HG03521 (cell line): ENCODE measurements at regions not wholly inside any gene's neighbourhood (a gene's known extent, or its start where the extent isn't known, plus 50 kb on each side); places are given as distances from the start of the nearest gene placed in this dataset.
"Not testable (repeated sequence)": the region's sequence is repeated elsewhere in the genome, so short reads cannot be mapped to it uniquely, and the experiment has no call there.

Experiments used
- ATAC-seq: cut with Tn5 transposase; IDR thresholded peaks from one replicate; pipeline ENCODE4 v1.9.1; 2021; ENCODE audit warnings: mild to moderate bottlenecking, moderate library complexity; ENCODE audit not compliant: unreplicated experiment

DNA sequence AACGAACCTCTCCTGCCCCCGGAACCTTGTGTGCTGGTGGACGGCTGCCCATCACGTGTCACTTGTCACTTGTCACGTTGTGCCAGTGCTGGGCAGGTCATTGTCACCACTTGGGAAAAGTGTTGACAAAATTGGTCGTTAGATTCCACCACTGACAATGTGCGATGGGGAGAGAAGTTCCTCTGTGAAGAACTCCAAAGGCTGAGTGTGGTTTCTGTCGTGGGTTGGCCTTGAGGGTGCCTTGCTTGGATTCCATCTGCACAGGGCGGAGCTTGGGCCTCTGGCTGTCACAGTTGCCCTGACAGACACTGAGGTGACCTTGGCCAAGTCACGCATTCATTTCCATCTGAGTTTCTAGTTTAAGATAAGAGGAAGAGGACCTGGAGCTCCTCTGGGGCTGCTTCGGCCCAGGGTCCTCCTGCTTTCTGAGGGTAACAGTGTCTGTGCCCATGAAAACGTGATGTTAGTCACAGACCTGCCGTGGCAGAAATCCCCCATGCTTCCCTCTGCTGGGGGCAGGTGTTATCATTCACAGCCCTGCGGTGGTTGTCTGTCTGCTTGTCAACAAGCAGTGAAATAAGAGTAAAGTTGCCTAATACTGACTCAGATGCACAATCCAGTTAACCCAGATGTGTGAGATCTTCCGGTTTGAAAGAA, 133.6 kb downstream of the LAT start:
- ATAC-seq: not testable (repeated sequence)

DNA sequence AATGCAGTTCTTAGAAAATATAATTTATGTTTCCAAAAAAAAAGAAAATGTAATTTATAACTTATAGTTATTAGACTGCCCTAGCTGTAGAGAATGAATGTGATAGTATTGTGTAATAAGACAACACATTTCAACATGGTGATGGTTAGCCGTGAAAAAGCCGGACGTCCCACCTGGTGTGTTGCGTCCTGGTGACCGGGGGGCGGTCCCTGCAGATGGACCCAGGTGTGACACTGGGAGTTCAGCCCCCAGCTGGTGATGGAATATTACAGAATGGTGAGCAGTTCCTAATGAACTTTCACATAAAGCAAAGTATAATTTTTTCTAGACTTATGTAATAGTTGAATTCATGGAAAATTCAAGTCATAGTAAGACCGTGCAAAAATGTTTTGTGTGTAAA, 132.8 kb downstream of the LAT start:
- ATAC-seq: no peak

GRCh38 chr16:29116980-29117379, 132.1 kb downstream of the LAT start:
- no peak for ATAC-seq

- ATAC-seq: not testable (repeated sequence)
Observed at GRCh38 chr16:29116207-29116606, 131.4 kb downstream of the LAT start.

DNA sequence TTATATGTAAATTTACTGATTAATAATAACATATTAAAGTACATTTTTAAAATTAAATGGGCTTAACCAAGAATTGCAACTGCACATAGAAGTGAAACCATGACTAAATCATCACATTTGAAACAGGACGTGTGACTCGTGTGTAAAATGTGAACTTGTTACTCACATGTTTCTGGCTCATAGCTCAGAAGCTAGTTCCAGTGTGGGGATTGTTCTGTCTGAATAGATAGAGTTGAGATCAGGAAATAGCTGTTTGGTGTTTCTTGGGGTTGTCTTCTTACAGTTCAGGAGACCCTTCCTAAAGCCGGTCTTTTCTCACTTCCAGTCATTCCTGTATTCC, 130.9 kb downstream of the LAT start:
- not testable (repeated sequence) for ATAC-seq

DNA sequence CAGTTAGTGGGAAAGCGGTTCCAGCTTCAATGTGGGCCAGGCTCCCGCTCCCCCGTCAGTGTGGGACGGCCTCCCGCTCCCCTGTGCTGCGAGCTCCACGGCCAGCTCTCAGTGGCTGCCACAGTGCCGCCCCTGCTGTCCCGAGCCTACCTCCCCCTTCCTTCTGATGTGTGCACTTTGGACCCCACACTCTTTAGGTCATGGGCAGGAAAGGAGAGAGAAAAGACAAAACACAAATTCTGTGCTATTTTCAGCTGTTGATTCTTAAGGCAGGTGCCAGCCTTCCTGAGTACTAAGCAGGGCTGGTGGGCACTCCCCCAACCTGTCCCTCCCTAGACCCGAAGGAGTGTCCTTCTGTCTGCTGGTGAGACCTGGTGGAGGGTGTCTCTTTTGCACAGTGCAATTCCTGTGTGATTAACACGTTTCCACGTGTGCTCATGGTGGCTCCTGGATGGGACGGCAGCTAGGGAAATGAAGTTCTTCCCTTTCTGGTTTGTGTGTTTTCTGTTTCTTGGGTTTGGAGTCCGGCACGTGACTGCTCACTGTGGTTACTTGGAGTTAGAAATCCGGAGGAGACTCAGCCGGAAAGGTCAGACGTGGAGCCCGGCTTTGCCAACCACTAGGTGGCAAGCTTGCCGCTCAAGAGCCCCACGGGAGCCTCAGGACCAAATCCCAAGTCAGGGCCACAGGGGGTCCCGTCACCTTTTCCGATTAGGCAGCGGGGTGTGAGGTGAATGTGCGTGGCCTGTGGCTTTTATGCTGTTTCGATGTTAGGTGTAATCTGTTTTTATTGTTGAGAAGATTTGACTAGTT, 130.3 kb downstream of the LAT start:
- not testable (repeated sequence) for ATAC-seq

DNA sequence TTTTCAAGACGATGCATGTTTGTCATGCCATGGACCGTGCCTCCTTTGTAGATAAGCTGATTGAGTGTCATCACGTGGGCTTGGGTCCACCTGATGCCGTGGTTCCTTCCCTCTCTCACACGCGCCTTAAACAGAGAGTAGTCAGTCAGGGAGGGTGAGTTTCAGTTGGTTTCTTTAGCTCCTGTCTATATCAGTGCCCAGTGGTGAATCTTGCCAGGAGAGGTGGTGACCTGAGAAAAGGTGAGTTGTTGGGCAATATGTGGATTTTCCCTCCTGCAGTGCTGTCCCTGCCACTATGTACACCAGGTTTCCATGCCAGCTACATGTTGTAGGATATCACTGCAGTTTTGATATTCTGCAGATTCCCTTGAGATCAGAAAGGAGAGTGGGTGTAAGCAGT, 129.7 kb downstream of the LAT start:
- ATAC-seq: no peak

GRCh38 chr16:29113446-29113845, 128.6 kb downstream of the LAT start:
- ATAC-seq: not testable (repeated sequence)

GRCh38 chr16:29112755-29113347, 128.0 kb downstream of the LAT start:
- ATAC-seq: no peak

- not testable (repeated sequence) for ATAC-seq
Observed at GRCh38 chr16:29111901-29112680, 127.2 kb downstream of the LAT start.

DNA sequence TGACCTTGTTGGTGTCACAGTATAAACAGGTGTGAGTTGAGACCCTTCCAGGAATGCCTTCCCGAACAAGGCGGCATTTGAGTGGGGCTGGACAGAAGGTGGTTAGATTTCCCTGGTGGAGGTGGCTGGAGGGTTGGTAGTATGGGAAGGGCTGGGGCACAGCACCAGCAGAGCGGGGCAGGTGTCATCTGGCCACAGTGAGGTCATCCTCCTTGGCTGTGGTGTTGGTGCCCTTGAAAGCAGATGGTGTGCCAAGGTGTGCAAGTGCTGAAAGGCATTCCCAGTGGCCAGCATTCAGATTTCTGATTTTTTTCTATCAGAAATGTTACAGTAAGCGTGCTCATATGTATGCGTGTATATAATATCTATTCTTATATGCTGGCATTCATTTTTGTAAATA, 126.6 kb downstream of the LAT start:
- ATAC-seq: no peak

DNA sequence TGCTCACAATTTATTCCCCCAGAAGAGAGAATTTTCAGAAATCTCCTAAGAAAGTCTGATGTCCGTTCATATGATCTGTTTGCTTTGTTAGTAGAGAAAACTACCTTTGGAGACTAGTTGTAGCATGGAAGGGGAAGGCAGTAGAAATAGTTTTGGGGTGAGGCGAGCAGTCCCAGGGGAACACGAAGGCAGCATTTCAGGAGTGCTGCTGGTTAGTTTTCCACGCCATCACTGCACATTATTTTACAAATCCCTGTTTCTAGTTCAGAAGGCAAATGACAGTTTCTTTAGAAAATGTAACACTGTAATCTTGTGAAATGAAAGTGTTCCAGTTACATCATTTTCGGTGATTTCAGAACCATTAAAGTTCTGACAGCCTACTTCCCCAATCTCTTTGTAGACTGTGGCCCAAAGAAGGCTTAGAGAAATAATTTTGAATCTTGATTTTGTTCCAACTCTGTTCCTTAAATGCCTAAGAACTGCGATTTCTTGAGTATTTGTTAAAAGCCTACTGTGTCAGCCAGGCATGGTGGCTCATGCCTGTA, 123.8 kb downstream of the LAT start:
- ATAC-seq: not testable (repeated sequence)

DNA sequence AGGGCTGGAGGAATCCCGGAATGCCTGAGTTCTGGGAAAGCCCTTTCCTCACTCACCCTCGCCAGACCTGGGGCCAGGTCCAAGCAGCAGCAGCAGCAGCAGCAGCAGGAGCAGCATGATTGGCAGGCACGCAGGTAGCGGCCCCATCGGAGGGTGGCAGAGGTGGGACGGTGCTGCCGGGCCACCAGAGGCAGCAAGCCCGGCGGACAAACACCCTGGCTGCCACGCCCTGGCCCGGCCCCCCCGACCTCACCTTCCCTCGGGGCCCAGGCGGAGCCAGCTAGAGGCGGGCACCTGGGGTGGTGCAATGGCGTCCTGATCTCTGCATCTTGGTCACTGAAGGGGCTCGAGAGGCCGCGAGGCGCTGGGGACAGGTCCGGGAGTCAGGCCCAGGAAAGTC, 122.4 kb downstream of the LAT start:
- no peak for ATAC-seq

GRCh38 chr16:29106259-29106908, 121.5 kb downstream of the LAT start:
- not testable (repeated sequence) for ATAC-seq

DNA sequence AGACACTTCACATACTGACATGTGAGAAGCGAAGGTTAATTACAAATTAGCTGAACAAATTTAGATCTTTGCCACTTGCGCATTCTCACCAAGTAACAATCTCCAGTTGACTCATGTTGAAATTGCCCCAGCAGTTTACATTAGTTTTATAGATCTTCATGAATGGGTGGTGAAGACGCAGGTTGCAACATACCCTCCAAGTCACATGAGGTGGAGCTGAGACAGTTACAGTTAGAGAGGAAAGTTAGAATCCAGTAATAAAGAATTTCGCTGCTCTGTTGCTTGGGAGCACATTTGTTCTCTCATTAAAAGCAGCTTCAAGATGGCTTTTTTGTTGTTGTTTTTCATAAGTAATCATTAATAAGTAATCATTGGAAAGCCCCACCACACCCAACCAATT, 119.7 kb downstream of the LAT start:
- not testable (repeated sequence) for ATAC-seq

DNA sequence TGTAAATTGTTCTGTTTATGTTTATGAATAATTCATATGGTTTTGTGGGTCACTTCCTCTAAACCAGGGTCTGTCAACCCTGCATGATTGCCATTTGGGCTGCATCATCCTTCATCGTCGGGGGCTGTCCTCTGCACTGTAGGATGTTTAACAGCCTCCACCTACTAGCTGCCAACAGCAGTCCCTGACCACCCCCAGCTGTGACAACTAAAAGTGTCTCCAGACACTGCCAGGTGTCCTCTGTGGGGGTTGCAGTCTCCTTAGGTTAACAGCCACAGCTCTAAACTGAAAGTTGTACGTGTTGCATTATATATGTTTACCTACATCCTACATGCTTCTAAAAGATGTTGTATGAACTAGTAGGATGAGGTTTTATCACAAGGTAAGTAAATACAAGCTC, 113.1 kb downstream of the LAT start:
- ATAC-seq: not testable (repeated sequence)

DNA sequence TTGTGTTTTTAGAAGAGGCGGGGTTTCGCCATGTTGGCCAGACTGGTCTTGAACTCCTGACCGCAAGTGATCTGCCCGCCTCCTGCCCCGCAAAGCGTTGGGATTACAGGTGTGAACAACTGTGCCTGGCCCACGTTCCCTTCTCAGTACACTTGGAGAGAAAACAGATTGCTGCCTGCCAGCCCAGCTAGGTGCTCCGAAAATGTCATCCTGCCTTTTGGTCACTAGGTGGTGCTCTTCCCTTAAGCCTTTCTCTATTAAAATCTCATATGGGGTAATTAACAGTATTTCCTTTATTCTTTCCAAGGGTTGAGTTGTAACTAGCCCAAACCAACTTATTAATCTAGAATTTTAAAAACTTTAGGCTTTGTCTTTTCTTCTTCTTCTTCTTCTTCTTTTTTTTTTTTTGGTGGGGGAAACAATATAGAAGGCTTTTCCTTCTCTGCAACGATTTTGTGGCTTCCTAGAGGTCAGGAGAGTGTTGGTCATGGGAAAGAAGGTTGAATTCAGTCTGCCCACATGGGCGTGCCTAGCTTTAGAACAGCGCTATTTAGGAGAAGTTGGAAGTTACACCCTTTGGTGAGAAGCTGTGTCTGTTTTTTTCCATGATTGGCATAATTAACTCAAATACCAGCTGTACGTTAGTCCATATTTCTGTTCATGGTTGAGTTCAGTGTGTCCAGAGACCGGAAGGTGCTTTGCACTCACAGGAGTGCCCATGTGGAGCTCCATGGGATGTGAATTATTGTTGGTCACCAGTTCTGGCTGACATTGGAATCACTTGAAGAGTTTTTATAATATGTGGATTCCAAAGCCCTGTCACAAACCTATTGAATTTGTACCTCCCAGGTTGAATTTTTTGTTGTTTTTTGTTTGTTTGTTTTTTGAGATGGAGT, 110.1 kb downstream of the LAT start:
- ATAC-seq: not testable (repeated sequence)

GRCh38 chr16:29094325-29094724, 109.5 kb downstream of the LAT start:
- ATAC-seq: not testable (repeated sequence)

DNA sequence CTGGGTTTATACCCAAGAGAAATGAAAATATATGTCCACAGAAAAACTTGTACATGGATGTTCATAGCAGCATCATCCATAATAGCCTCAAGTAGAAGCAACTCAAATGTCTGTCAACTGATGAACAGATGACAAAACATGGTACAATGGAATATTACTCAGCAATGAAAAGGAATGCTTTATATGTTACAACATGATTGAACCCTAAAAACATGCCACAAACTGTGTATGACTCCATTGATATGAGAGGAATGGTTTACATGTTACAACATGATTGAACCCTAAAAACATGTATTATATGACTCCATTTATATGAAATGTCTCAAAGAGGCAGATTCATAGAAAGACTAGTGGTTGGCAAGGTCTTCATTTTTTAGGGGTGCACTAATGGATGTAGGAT, 104.8 kb downstream of the LAT start:
- not testable (repeated sequence) for ATAC-seq
